ENCODE measurements at regions not wholly inside any gene's neighbourhood (a gene's known extent, or its start where the extent isn't known, plus 50 kb on each side); places are given as distances from the start of the nearest gene placed in this dataset.

DNA sequence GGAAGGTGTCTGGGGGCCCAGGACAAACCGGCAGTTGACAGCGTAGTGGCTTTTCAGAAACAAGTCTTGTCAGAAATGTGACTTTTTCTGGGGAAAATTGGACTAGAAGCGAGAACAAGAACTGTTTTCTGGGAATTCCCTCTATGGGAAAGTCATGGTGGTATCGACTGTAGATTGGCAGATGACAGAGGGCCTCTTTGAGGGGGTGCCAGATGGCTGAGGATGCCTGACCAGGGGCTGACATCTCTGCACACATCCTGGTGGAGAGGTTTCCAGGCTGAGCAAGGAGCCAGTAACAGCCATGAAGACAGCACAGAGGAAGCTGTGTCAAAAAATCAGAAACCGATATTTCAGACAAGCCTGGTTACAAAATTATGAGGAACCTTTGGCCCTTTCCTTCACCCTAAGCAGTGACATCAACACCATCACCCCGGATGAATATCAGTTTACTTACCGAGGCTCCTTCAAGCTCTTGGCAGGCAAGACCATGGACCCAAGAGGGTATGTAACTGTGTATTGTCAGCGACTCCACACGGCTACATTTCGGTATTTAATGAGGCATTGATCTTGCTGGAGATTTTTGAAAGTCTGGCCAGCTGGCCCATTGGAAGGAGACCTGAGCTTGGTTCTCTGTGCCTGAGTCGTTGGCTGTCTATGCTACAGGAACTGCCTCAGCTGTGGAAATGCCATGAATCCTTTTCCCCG is 1525.3 kb upstream of the TMEM132C start:
- TF ChIP-seq, protein P1, sequence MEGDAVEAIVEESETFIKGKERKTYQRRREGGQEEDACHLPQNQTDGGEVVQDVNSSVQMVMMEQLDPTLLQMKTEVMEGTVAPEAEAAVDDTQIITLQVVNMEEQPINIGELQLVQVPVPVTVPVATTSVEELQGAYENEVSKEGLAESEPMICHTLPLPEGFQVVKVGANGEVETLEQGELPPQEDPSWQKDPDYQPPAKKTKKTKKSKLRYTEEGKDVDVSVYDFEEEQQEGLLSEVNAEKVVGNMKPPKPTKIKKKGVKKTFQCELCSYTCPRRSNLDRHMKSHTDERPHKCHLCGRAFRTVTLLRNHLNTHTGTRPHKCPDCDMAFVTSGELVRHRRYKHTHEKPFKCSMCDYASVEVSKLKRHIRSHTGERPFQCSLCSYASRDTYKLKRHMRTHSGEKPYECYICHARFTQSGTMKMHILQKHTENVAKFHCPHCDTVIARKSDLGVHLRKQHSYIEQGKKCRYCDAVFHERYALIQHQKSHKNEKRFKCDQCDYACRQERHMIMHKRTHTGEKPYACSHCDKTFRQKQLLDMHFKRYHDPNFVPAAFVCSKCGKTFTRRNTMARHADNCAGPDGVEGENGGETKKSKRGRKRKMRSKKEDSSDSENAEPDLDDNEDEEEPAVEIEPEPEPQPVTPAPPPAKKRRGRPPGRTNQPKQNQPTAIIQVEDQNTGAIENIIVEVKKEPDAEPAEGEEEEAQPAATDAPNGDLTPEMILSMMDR (IDR thresholded peaks at IDR 0.05; ENCODE audit: low read depth, low read length) = no peak
- TF ChIP-seq POLR2A (IDR thresholded peaks at IDR 0.05; ENCODE audit: extremely low read depth, insufficient read length) = no peak
- no peak for TF ChIP-seq MYC (IDR thresholded peaks at IDR 0.05; ENCODE audit: low read depth, low read length)
